H9 (cell line): ENCODE measurements at regions not wholly inside any gene's neighbourhood (a gene's known extent, or its start where the extent isn't known, plus 50 kb on each side); places are given as distances from the start of the nearest gene placed in this dataset.

Experiments used
- DNase-seq: peaks from one replicate; pipeline ENCODE4 v3.0.0-alpha.2; 2017
- H2AFZ ChIP-seq: one replicate; pipeline ENCODE4 v1.6.1; 2013; ENCODE audit warnings: mild to moderate bottlenecking, low read length, control low read depth, moderate library complexity
- H2AK5ac ChIP-seq: 2 replicates; pipeline ENCODE4 v1.6.1; 2013; ENCODE audit warnings: low read length, control low read depth, mixed read lengths; ENCODE audit not compliant: insufficient read length
- H2BK120ac ChIP-seq: one replicate; pipeline ENCODE4 v1.6.1; 2013; ENCODE audit warnings: low read depth, mild to moderate bottlenecking, low read length, control low read depth, inconsistent platforms; ENCODE audit not compliant: poor library complexity, severe bottlenecking
- H2BK12ac ChIP-seq: 2 replicates; pipeline ENCODE4 v1.6.1; 2013; ENCODE audit warnings: low read length, control low read depth, mixed read lengths, low read depth; ENCODE audit not compliant: insufficient read length
- H2BK15ac ChIP-seq: 2 replicates; pipeline ENCODE4 v1.6.1; 2013; ENCODE audit warnings: low read depth, low read length, control low read depth
- H2BK20ac ChIP-seq: one replicate; pipeline ENCODE4 v1.6.1; 2013; ENCODE audit warnings: low read depth, mild to moderate bottlenecking, low read length, control low read depth, inconsistent platforms; ENCODE audit not compliant: poor library complexity, severe bottlenecking
- H2BK5ac ChIP-seq: 2 replicates; pipeline ENCODE4 v1.6.1; 2013; ENCODE audit warnings: low read length, control low read depth, mixed read lengths; ENCODE audit not compliant: insufficient read length
- H3K14ac ChIP-seq: 2 replicates; pipeline ENCODE4 v1.6.1; 2013; ENCODE audit warnings: low read length, control low read depth; ENCODE audit not compliant: insufficient read depth
- H3K18ac ChIP-seq: 2 replicates; pipeline ENCODE4 v1.6.1; 2013; ENCODE audit warnings: low read depth, mild to moderate bottlenecking, mixed read lengths, low read length, control low read depth; ENCODE audit not compliant: insufficient read length
- H3K23ac ChIP-seq: 2 replicates; pipeline ENCODE4 v1.6.1; 2013; ENCODE audit warnings: low read length, control low read depth, mixed read lengths, low read depth; ENCODE audit not compliant: insufficient read length
- H3K23me2 ChIP-seq: 2 replicates; pipeline ENCODE4 v1.6.1; 2013; ENCODE audit warnings: low read depth, mild to moderate bottlenecking, mixed read lengths, low read length, control low read depth; ENCODE audit not compliant: insufficient read length, poor library complexity, severe bottlenecking
- H3K27ac ChIP-seq: 2 replicates; pipeline ENCODE4 v1.5.1; 2013; ENCODE audit warnings: low read length, control low read depth, mixed read lengths, low read depth; ENCODE audit not compliant: insufficient read length
- H3K27me3 ChIP-seq: 2 replicates; pipeline ENCODE4 v1.6.1; 2013; ENCODE audit warnings: low read length, control low read depth, inconsistent platforms; ENCODE audit not compliant: insufficient read depth
- H3K4ac ChIP-seq: 2 replicates; pipeline ENCODE4 v1.6.1; 2013; ENCODE audit warnings: low read depth, mild to moderate bottlenecking, control low read depth, inconsistent platforms, low read length, moderate library complexity
- H3K4me1 ChIP-seq: 2 replicates; pipeline ENCODE4 v1.6.1; 2013; ENCODE audit warnings: low read length, control low read depth, inconsistent platforms; ENCODE audit not compliant: insufficient read depth
- H3K4me2 ChIP-seq: 2 replicates; pipeline ENCODE4 v1.6.1; 2013; ENCODE audit warnings: low read length, control low read depth, mixed read lengths; ENCODE audit not compliant: insufficient read length, insufficient read depth
- H3K56ac ChIP-seq: 2 replicates; pipeline ENCODE4 v1.6.1; 2013; ENCODE audit warnings: low read depth, mild to moderate bottlenecking, mixed read lengths, low read length, control low read depth; ENCODE audit not compliant: insufficient read length
- H3K79me1 ChIP-seq: 2 replicates; pipeline ENCODE4 v1.6.1; 2013; ENCODE audit warnings: low read depth, mild to moderate bottlenecking, moderate library complexity, low read length, control low read depth, inconsistent platforms; ENCODE audit not compliant: insufficient read depth, poor library complexity, severe bottlenecking
- H3K79me2 ChIP-seq: 2 replicates; pipeline ENCODE4 v1.6.1; 2013; ENCODE audit warnings: low read length, control low read depth, inconsistent platforms; ENCODE audit not compliant: insufficient read depth
- H3K9ac ChIP-seq: 2 replicates; pipeline ENCODE4 v1.6.1; 2013; ENCODE audit warnings: low read length, control low read depth, mixed read lengths; ENCODE audit not compliant: insufficient read length; ENCODE audit errors: extremely low read depth
- H3K9me3 ChIP-seq: one replicate; pipeline ENCODE4 v1.6.1; 2013; ENCODE audit warnings: low read depth, low read length, inconsistent platforms; ENCODE audit not compliant: control insufficient read depth
- H3T11ph ChIP-seq: one replicate; pipeline ENCODE4 v1.6.1; 2013; ENCODE audit warnings: mild to moderate bottlenecking, low read length, control low read depth, inconsistent platforms
- H4K20me1 ChIP-seq: one replicate; pipeline ENCODE4 v1.6.1; 2013; ENCODE audit not compliant: control insufficient read depth, insufficient read length, insufficient read depth
- H4K5ac ChIP-seq: 2 replicates; pipeline ENCODE4 v1.6.1; 2013; ENCODE audit warnings: low read depth, mild to moderate bottlenecking, mixed read lengths, low read length, control low read depth; ENCODE audit not compliant: insufficient read length
- H4K8ac ChIP-seq: replicated peaks from 2 replicates; pipeline ENCODE4 v1.6.1; 2013; ENCODE audit warnings: low read length, control low read depth, mixed read lengths, low read depth; ENCODE audit not compliant: insufficient read length
- H4K91ac ChIP-seq: 2 replicates; pipeline ENCODE4 v1.6.1; 2013; ENCODE audit warnings: low read depth, mild to moderate bottlenecking, moderate library complexity, mixed read lengths, low read length, control low read depth; ENCODE audit not compliant: insufficient read length
- H3K27ac Mint-ChIP-seq, 3 experiments: 2 replicates in 2 of 3; 3 replicates in 1 of 3; pipeline ENCODE4 v1.8.0; 2020 to 2021; ENCODE audit warnings: mixed read lengths in 3 of 3, mild to moderate bottlenecking in 1 of 3, moderate library complexity in 1 of 3
- H3K27me3 Mint-ChIP-seq: 2 replicates; pipeline ENCODE4 v1.8.0; 2021; ENCODE audit warnings: low read depth, mild to moderate bottlenecking, moderate library complexity, mixed read lengths
- H3K36me3 Mint-ChIP-seq, 3 experiments: 2 replicates in 2 of 3; 3 replicates in 1 of 3; pipeline ENCODE4 v1.8.0; 2020 to 2021; ENCODE audit warnings: low read depth in 3 of 3, mixed read lengths in 3 of 3; ENCODE audit not compliant: insufficient read depth in 1 of 3
- H3K4me1 Mint-ChIP-seq, 2 experiments: 2 replicates each; pipeline ENCODE4 v1.8.0; 2020; ENCODE audit warnings: mixed read lengths in 2 of 2
- H3K4me3 Mint-ChIP-seq, 2 experiments: 2 replicates in 1 of 2; 3 replicates in 1 of 2; pipeline ENCODE4 v1.8.0; 2020 to 2021; ENCODE audit warnings: mild to moderate bottlenecking in 2 of 2, mixed read lengths in 2 of 2, moderate library complexity in 1 of 2
- H3K9me3 Mint-ChIP-seq, 2 experiments: 2 replicates in 1 of 2; 3 replicates in 1 of 2; pipeline ENCODE4 v1.8.0; 2020; ENCODE audit warnings: mild to moderate bottlenecking in 2 of 2, mixed read lengths in 2 of 2, moderate library complexity in 1 of 2
- WGBS: extraction: QIAGEN DNeasy Blood & Tissue Kit; methylation state at CpG from one replicate; pipeline ENCODE4 v1.1.7; 2013; ENCODE audit warnings: missing lambda C conversion rate, low lambda C conversion rate, mixed read lengths; ENCODE audit not compliant: insufficient read length; ENCODE audit errors: extremely low coverage; 5-methylcytosine and 5-hydroxymethylcytosine counted together
- TF ChIP-seq, protein P1 (sequence below): fragments of 200-600 bp; sonication (generic); conservative IDR thresholded peaks from 3 replicates; pipeline ENCODE4 v1.8.0; 2021; ENCODE audit warnings: antibody characterized with exemption, mild to moderate bottlenecking

DNA sequence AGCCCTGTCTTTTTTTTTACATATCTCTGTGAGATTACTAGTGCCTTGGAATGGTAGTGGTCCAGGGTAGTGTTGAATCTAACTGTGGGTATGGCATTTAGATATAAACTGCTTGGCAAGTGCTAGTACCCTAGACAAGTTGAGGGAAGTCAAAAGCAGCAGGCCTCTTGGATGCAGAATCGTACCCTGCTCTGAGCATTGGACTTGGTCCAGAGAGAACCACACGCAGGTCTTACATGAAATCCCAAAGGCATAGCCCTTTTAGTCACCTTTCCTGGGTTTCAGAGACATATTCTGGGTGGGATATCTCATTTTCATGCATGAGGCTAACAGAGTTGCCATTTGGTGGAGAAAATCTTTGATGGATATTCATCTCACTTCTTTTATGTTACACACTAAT, 641.4 kb downstream of the PDCD6IP start:
- H3K4me2 ChIP-seq: no peak overlapping the region
- H4K5ac ChIP-seq: no peak overlapping the region
- no peaks in the 10 kb centered on the region for H3K4me1 ChIP-seq
- no peak overlapping the region for H2BK15ac ChIP-seq
- peaks cover 2 to 5% (median 2%) of the 10 kb centered on the region in 3 experiments; a peak in 5 of 7 replicates for H3K36me3 Mint-ChIP-seq
- H3K23ac ChIP-seq: no peak overlapping the region
- no peak overlapping the region for H3K14ac ChIP-seq
- no peaks in the 10 kb centered on the region for H3K9me3 ChIP-seq
- no peak overlapping the region for H3K4ac ChIP-seq
- H3K4me1 Mint-ChIP-seq: no peaks in the 10 kb centered on the region
- H3K56ac ChIP-seq: no peak overlapping the region
- no peak overlapping the region for H4K8ac ChIP-seq
- H2BK120ac ChIP-seq: no peak overlapping the region
- H3K79me1 ChIP-seq: no peaks in the 10 kb centered on the region
- H3K18ac ChIP-seq: no peak overlapping the region
- H4K91ac ChIP-seq: no peak overlapping the region
- no peak overlapping the region for H3K27ac ChIP-seq
- no peaks in the 10 kb centered on the region for H3K79me2 ChIP-seq
- no peak overlapping the region for H2AFZ ChIP-seq
- no peak overlapping the region for H3T11ph ChIP-seq
- WGBS: no CpG with 5 or more reads among the region's 2 CpGs
- H2BK5ac ChIP-seq: no peak overlapping the region
- H2BK20ac ChIP-seq: no peak overlapping the region
- H2AK5ac ChIP-seq: no peak overlapping the region
- H2BK12ac ChIP-seq: no peak overlapping the region
- peaks cover 9 to 15% of the 10 kb centered on the region in 2 experiments for H3K9me3 Mint-ChIP-seq
- DNase-seq: no peak
- H3K23me2 ChIP-seq: no peaks in the 10 kb centered on the region
- TF ChIP-seq, protein P1, sequence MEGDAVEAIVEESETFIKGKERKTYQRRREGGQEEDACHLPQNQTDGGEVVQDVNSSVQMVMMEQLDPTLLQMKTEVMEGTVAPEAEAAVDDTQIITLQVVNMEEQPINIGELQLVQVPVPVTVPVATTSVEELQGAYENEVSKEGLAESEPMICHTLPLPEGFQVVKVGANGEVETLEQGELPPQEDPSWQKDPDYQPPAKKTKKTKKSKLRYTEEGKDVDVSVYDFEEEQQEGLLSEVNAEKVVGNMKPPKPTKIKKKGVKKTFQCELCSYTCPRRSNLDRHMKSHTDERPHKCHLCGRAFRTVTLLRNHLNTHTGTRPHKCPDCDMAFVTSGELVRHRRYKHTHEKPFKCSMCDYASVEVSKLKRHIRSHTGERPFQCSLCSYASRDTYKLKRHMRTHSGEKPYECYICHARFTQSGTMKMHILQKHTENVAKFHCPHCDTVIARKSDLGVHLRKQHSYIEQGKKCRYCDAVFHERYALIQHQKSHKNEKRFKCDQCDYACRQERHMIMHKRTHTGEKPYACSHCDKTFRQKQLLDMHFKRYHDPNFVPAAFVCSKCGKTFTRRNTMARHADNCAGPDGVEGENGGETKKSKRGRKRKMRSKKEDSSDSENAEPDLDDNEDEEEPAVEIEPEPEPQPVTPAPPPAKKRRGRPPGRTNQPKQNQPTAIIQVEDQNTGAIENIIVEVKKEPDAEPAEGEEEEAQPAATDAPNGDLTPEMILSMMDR: no peak
- H3K9ac ChIP-seq: no peak overlapping the region
- no peak overlapping the region for H3K4me3 Mint-ChIP-seq
- no peak overlapping the region for H3K27ac Mint-ChIP-seq
- H3K27me3 ChIP-seq: no peaks in the 10 kb centered on the region
- H3K27me3 Mint-ChIP-seq: no peaks in the 10 kb centered on the region
- H4K20me1 ChIP-seq: no peaks in the 10 kb centered on the region
